ENCODE measurements at regions not wholly inside any gene's neighbourhood (a gene's known extent, or its start where the extent isn't known, plus 50 kb on each side); places are given as distances from the start of the nearest gene placed in this dataset.

GRCh38 chr17:33983824-33984574 lies 271.1 kb upstream of the CCL2 start:
- TF ChIP-seq, protein P1, sequence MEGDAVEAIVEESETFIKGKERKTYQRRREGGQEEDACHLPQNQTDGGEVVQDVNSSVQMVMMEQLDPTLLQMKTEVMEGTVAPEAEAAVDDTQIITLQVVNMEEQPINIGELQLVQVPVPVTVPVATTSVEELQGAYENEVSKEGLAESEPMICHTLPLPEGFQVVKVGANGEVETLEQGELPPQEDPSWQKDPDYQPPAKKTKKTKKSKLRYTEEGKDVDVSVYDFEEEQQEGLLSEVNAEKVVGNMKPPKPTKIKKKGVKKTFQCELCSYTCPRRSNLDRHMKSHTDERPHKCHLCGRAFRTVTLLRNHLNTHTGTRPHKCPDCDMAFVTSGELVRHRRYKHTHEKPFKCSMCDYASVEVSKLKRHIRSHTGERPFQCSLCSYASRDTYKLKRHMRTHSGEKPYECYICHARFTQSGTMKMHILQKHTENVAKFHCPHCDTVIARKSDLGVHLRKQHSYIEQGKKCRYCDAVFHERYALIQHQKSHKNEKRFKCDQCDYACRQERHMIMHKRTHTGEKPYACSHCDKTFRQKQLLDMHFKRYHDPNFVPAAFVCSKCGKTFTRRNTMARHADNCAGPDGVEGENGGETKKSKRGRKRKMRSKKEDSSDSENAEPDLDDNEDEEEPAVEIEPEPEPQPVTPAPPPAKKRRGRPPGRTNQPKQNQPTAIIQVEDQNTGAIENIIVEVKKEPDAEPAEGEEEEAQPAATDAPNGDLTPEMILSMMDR (IDR thresholded peaks at IDR 0.05) = no peak
- TF ChIP-seq EP300 (IDR thresholded peaks at IDR 0.05) = no peak
- no peak for TF ChIP-seq POLR2AphosphoS5 (IDR thresholded peaks at IDR 0.05)

Measured in gastroesophageal sphincter (tissue), 3 donors.